ENCODE measurements at regions not wholly inside any gene's neighbourhood (a gene's known extent, or its start where the extent isn't known, plus 50 kb on each side); places are given as distances from the start of the nearest gene placed in this dataset.
"Not testable (repeated sequence)": the region's sequence is repeated elsewhere in the genome, so short reads cannot be mapped to it uniquely, and the experiment has no call there.

- no peak for DNase-seq (ENCODE audit: low read depth in 2 of 2)
These were observed 244.7 kb downstream of the KIF20B start for GRCh38 chr10:89946106-89946505.

DNA sequence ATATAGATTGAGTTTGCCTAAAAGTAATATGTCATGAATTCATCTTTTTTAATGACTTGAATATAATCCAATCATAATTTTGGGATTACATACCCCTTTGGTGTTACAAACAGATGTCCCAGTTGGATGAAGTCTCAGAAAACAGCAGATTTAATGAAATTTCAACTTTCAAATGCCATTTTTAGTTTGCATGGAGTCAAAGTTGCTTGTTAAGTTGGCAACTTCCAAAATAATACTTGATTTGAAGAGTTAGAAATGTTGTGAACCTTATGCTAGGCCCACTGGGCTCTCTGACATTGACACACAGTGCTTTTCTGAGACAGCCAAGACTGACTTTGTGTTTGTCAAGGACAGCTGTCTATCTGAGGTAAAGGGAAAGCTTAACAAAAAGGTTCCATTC, 248.1 kb downstream of the KIF20B start:
- no peak for DNase-seq (ENCODE audit: low read depth in 2 of 2)

DNA sequence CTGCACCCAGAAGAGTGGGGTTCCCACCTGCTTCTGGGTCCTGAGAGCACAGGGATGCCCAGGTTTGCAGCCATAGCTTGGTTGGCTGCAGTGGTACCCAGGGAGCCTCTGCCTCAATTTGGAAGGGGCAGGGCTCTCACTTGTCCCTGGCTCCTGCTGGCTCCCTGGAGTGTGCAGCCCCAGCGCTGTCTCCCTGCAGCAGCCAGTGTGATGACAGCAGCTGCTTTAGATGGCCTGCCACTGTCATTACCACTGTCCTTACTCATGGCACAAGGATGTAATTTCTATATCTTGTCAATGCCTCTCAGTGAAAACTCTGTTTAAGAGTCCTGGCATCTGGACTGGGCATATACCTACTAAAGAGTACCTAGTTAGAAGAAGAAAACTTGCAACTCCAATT, 250.9 kb downstream of the KIF20B start:
- DNase-seq (ENCODE audit: low read depth in 2 of 2) = no peak

DNA sequence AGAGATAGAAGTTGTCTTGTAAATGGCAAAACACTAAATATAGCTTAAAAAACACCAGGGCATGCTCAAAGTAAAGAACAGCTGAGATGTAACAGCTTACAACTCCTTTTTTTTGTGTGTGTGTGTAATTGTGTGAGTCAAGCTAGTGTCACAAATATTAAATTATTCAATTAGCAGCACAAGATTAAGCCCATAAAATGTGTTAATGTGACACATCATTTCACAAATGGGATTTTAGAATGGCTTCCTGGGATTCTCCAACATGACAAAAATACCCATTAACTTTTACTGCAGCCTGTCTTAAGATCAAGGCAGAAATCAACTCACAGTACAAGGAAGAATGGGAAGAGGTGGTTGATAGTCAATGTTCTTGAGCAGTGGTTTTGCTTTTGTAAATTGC, 251.4 kb downstream of the KIF20B start:
- no peak for DNase-seq (ENCODE audit: low read depth in 2 of 2)

DNA sequence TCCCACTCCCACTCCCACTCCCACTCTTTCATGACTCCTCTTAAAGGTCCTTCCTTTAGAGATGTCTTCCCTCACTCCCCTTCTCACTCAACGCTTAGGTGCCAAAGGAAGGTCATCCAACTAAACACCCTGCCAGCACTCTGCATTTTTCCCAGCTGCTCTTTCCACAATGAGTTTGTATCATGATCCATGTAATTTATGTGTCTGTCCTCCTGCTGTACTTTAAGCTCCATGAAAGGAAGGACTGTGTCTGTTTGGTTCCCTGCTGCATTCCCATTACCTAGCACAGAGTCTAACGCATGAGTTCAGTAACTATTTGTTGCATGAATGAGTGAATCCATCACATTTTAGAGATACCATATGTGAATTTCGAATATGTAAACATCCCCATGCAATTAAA, 252.7 kb downstream of the KIF20B start:
- no peak for DNase-seq (ENCODE audit: low read depth in 2 of 2)

GRCh38 chr10:89954787-89955566, 253.6 kb downstream of the KIF20B start:
- no peak for DNase-seq (ENCODE audit: low read depth in 2 of 2)

- no peak for DNase-seq (ENCODE audit: low read depth in 2 of 2)
These were observed 258.2 kb downstream of the KIF20B start for GRCh38 chr10:89959433-89960110.

DNA sequence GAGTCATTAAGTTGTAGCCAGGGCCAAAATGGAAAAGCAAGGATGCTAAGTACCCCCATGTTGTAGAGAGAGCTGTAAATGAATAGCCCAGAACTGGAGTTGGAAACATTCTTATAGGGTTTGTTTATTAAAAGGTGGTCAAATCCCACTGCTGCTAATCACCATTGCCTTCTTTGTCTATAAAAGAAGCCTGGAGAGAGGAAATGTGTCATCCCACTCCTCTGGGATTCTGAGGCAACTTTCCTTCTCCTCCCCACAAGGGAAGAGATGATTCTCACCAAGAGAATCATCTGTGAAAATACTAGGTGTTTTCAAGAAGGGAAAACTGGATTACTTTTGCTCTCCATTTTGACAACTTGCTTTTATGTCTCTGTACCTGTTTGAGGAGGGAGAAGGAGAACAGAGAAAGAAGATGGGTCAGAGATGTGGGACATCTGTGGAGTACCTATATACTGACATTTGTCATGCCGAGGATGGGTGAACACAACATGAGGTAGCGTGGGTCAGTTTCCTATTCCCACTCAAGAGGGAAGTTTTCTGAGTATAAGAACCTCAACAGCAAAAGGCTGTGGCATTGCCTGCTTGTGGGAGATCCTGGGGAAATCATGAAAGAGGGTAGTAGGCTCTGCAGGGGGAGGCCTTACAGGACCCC, 262.2 kb downstream of the KIF20B start:
- DNase-seq (ENCODE audit: low read depth in 2 of 2) = no peak

DNA sequence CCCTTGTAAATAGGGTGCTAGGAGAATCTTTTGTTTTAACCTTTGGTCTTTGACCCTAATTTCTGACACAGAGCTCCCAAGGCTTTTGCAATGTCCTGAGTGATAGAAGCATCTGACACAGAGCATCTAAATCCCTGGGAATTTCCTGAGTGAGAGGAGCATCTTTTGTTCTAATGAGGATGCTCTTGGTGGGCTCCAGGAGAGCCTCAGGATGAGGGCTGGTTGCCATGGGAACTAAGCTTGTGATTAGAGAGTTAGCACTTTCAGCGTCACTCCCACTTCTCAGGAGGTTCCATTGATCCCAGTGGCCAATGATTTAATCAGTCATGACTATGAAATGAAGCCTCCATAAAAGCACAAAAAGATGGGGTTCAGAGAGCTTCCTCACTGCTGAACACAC, 264.8 kb downstream of the KIF20B start:
- no peak for DNase-seq (ENCODE audit: low read depth in 2 of 2)

- DNase-seq (ENCODE audit: low read depth in 2 of 2) = no peak
These were observed 271.9 kb downstream of the KIF20B start for GRCh38 chr10:89973326-89973725.

DNA sequence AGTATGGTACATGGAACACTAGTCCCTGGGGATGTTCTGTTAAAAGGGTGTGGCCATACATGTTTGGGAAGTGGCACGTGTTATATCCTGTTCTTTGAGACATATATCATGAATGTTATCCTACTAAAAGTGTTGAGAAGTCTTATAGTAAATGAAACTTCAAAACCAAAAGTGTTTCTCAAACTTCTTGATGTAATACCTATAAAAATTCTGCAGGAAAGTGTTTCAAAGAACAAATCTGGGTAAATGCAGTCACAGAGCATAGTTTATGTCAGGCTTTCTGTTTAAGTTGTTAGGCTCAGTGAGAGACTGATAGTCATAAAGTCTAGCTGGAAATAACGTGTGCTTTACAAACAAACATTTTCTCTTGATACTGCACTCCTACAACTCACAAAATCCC, 273.7 kb downstream of the KIF20B start:
- DNase-seq (ENCODE audit: low read depth in 2 of 2) = no peak

DNA sequence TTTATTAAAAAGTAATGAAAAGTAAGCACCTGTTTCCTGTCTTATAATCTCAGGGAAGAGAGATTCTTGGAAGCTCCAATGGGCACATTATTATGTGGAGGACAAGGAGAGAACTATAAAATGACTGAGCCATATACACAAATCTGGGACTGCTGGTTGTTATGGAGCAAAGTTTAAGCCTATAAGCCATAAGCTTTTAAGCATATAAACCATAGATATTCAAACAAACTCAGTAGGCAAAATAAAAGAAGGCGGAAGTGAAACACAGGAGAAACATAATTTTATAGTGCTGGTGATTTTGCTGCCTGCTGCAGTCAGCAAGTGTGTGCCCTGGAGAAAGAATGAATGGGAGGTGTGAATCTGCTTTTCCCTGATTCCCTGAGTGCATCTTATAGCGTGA, 274.4 kb downstream of the KIF20B start:
- DNase-seq (ENCODE audit: low read depth in 2 of 2) = no peak

DNA sequence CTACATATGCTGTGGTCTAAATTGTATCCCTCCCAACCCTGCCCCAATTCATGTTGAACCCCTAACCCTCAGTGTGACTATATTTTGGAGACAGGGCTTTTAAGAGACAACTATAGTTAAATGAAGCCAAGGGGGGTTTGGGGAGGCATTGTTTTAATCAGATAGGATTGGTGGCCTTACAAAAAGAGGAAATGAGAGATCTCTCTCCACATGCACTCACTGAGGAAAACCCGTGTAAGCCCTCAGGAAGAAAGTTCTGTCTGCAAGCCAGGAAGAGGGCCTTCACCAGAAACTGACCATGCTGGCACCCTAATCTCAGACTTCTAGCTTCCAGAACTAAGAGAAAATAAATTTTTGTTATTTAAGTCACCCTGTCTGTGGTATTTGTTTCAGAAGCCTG, 276.7 kb downstream of the KIF20B start:
- DNase-seq (ENCODE audit: low read depth in 2 of 2) = no peak

- DNase-seq (ENCODE audit: low read depth in 2 of 2) = no peak
These were observed 278.3 kb downstream of the KIF20B start for GRCh38 chr10:89979726-89980125.

GRCh38 chr10:89980166-89980565, 278.8 kb downstream of the KIF20B start:
- no peak for DNase-seq (ENCODE audit: low read depth in 2 of 2)

DNA sequence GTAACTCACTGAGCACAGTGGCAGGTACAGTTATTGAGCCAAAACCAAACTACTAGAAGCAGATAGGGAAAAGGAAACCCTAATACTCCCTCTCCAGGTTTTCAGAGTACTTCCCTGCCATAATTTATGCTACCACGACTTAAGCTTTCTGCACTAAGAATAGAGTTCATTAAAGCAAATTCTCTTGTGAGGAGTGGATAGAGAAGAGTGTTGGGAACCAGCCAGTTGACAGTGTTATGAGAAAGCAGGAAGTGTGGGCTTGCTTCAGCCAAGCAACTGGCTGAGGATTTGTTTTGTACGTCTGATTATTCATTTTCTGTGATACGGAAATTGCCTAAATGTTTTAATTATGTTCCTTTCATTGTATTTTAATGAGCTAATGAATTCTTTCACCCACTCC, 280.5 kb downstream of the KIF20B start:
- no peak for DNase-seq (ENCODE audit: low read depth in 2 of 2)

DNA sequence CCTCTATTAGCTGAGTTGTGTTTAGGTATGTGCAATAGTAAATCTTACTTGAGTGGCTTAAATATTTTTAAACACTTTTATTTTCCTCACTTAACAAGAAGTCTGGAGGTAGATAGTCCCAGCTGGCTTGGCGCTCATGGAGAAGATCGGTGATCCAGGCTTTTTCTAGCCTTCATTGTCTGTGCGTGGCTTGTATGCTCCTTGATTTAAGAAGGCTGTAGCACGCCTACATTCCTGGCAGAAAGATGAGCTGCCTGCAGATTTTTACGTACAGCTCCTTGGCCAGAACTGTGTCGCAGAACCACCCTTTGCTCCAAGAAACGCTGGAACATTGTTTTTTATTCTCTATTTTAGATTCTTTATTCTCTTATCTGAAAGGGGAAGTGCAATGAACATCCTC, 284.1 kb downstream of the KIF20B start:
- no peak for DNase-seq (ENCODE audit: low read depth in 2 of 2)

DNA sequence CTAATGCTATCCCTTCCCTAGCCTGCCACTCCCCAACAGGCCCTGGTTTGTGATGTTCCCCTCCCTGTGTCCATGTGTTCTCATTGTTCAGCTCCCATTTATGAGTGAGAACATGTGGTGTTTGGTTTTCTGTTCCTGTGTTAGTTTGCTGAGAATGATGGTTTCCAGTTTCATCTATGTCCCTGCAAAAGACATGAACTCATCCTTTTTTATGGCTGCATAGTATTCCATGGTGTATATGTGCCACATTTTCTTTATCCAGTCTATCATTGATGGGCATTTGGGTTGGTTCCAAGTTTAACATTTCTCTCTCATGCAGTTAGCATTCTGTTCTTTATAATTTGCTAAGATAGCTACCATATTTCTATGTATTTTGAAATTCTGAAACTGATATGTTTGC, 287.0 kb downstream of the KIF20B start:
- DNase-seq (ENCODE audit: low read depth in 2 of 2) = not testable (repeated sequence)

DNA sequence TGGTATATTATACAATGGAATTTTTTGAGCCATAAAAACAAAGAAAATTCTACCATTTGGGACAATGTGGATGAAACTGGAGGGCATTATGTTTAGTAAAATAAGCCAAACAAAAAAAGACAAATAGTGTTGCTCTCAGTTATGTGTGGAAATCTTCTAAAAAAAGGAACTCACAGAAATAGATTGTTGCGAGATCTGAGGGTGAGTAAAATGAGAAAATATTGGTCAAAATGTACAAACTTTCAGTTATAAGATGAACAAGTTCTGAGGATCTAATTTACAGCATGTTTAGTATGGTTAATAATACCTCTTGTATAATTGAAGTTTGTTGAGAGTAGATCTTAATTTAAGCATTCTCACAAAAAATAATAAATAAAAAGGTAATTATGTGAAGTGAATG, 291.2 kb downstream of the KIF20B start:
- DNase-seq (ENCODE audit: low read depth in 2 of 2) = no peak

DNA sequence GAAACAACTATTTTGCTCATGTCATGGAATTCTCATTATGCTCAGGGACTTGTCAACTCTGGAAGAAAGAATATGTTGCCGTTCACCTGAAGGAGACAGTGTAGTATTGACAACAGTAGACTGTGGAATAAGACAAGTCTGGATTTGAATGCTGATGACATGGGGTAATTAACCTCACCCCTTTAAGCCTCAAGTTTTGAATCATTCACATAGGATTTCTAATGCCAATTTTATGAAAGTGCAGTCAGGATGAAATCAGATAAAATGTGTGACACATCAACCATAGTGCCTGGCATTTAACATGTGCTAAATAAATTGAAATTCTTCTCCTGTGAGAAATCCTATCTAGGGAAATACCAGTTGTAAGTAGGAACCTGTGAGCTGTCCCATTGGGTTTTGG, 305.8 kb downstream of the KIF20B start:
- no peak for DNase-seq (ENCODE audit: low read depth in 2 of 2)

DNA sequence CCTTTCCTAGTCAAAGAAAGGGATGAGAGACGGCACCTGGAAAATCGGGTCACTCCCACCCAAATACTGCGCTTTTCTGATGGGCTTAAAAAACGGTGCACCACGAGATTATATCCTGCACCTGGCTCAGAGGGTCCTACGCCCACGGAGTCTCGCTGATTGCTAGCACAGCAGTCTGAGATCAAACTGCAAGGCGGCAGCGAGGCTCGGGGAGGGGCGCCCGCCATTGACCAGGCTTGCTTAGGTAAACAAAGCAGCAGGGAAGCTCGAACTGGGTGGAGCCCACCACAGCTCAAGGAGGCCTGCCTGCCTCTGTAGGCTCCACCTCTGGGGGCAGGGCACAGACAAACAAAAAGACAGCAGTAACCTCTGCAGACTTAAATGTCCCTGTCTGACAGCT, 309.9 kb downstream of the KIF20B start:
- DNase-seq (ENCODE audit: low read depth in 2 of 2) = not testable (repeated sequence)

GRCh38 chr10:90018819-90019218, 317.4 kb downstream of the KIF20B start:
- DNase-seq (ENCODE audit: low read depth in 2 of 2) = no peak

DNA sequence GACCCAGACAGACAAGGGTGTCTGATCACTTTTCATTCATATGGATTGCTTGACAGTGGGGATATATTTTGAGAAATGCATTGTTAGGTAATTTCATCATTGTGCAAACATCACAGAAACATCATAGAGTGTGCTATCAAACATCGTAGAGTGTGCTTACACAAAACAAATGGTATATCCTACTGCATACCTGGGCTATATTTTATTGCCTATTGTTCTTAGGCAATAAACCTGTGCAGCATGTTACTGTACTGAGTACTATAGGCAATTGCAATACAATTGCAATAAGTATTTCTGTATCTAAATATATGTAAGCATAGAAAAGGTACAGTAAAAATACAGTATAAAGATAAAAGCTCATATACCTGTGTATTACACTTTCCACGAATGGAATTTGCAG, 319.1 kb downstream of the KIF20B start:
- no peak for DNase-seq (ENCODE audit: low read depth in 2 of 2)
